Mucosa of stomach (tissue), 1 donor: ENCODE measurements at regions not wholly inside any gene's neighbourhood (a gene's known extent, or its start where the extent isn't known, plus 50 kb on each side); places are given as distances from the start of the nearest gene placed in this dataset.

Source experiments
- H3K27me3 ChIP-seq: one replicate; pipeline ENCODE4 v1.7.0; 2013; ENCODE audit warnings: mild to moderate bottlenecking, low read length; ENCODE audit not compliant: control insufficient read depth, insufficient read depth
- H3K36me3 ChIP-seq: one replicate; pipeline ENCODE4 v1.7.0; 2013; ENCODE audit warnings: low read length; ENCODE audit not compliant: control insufficient read depth, insufficient read depth
- H3K4me1 ChIP-seq: one replicate; pipeline ENCODE4 v1.7.0; 2013; ENCODE audit warnings: mild to moderate bottlenecking, low read length; ENCODE audit not compliant: control insufficient read depth, insufficient read depth
- H3K4me3 ChIP-seq: one replicate; pipeline ENCODE4 v1.7.0; 2013; ENCODE audit warnings: low read length
- H3K9ac ChIP-seq: one replicate; pipeline ENCODE4 v1.7.0; 2013; ENCODE audit warnings: mild to moderate bottlenecking, low read length, moderate library complexity
- H3K9me3 ChIP-seq: one replicate; pipeline ENCODE4 v1.7.0; 2013; ENCODE audit warnings: mild to moderate bottlenecking, low read length, moderate library complexity; ENCODE audit not compliant: control insufficient read depth
- donor health status: Pancreatic carcinoma.

GRCh38 chrX:68934421-68934820 is 105.6 kb downstream of the EFNB1 start:
- Histone ChIP-seq H3K27me3 (no peaks in the 10 kb centered on the region), H3K9ac (no peak overlapping the region), H3K9me3 (no peaks in the 10 kb centered on the region), H3K4me3 (no peak overlapping the region), H3K36me3 (no peaks in the 10 kb centered on the region), H3K4me1 (peaks cover 12% of the 10 kb centered on the region)

- Histone ChIP-seq H3K4me3 (no peak overlapping the region), H3K9ac (no peak overlapping the region), H3K9me3 (no peaks in the 10 kb centered on the region), H3K4me1 (peaks cover 12% of the 10 kb centered on the region), H3K27me3 (no peaks in the 10 kb centered on the region), H3K36me3 (no peaks in the 10 kb centered on the region)
Measured at GRCh38 chrX:68932611-68933010, 103.8 kb downstream of the EFNB1 start.

- Histone ChIP-seq H3K9me3 (no peaks in the 10 kb centered on the region), H3K4me1 (peaks cover 12% of the 10 kb centered on the region), H3K27me3 (no peaks in the 10 kb centered on the region), H3K36me3 (no peaks in the 10 kb centered on the region), H3K4me3 (no peak overlapping the region), H3K9ac (no peak overlapping the region)
Measured at GRCh38 chrX:68931345-68931744, 102.5 kb downstream of the EFNB1 start.

GRCh38 chrX:68930542-68931317 is 101.9 kb downstream of the EFNB1 start:
- no peak overlapping the region for H3K4me3 ChIP-seq
- H3K4me1 ChIP-seq, result peaks cover 12% of the 10 kb centered on the region
- no peak overlapping the region for H3K9ac ChIP-seq
- H3K27me3 ChIP-seq, result no peaks in the 10 kb centered on the region
- no peaks in the 10 kb centered on the region for H3K36me3 ChIP-seq
- H3K9me3 ChIP-seq, result no peaks in the 10 kb centered on the region

GRCh38 chrX:68929332-68930150 is 100.7 kb downstream of the EFNB1 start:
- H3K9ac ChIP-seq, result no peak overlapping the region
- H3K4me3 ChIP-seq, result no peak overlapping the region
- H3K36me3 ChIP-seq, result no peaks in the 10 kb centered on the region
- no peaks in the 10 kb centered on the region for H3K27me3 ChIP-seq
- no peaks in the 10 kb centered on the region for H3K9me3 ChIP-seq
- peaks cover 2% of the 10 kb centered on the region for H3K4me1 ChIP-seq

GRCh38 chrX:68928401-68928800 is 99.6 kb downstream of the EFNB1 start:
- Histone ChIP-seq H3K27me3 (no peaks in the 10 kb centered on the region), H3K9me3 (no peaks in the 10 kb centered on the region), H3K9ac (no peak overlapping the region), H3K4me1 (no peaks in the 10 kb centered on the region), H3K4me3 (no peak overlapping the region), H3K36me3 (no peaks in the 10 kb centered on the region)

GRCh38 chrX:68927178-68927577 is 98.4 kb downstream of the EFNB1 start:
- Histone ChIP-seq H3K4me1 (no peaks in the 10 kb centered on the region), H3K36me3 (no peaks in the 10 kb centered on the region), H3K9ac (no peak overlapping the region), H3K4me3 (no peak overlapping the region), H3K27me3 (no peaks in the 10 kb centered on the region), H3K9me3 (no peaks in the 10 kb centered on the region)

GRCh38 chrX:68923147-68923546 is 94.3 kb downstream of the EFNB1 start:
- no peaks in the 10 kb centered on the region for H3K36me3 ChIP-seq
- H3K9me3 ChIP-seq, result no peaks in the 10 kb centered on the region
- no peaks in the 10 kb centered on the region for H3K4me1 ChIP-seq

GRCh38 chrX:68922013-68922412 is 93.2 kb downstream of the EFNB1 start:
- Histone ChIP-seq H3K4me3 (no peak overlapping the region), H3K4me1 (no peaks in the 10 kb centered on the region), H3K27me3 (no peaks in the 10 kb centered on the region), H3K9ac (no peak overlapping the region), H3K36me3 (no peaks in the 10 kb centered on the region), H3K9me3 (no peaks in the 10 kb centered on the region)

More at GRCh38 chrX:68923147-68923546, 94.3 kb downstream of the EFNB1 start:
- H3K27me3 ChIP-seq, result no peaks in the 10 kb centered on the region
- no peak overlapping the region for H3K9ac ChIP-seq
- H3K4me3 ChIP-seq, result no peak overlapping the region

- H3K9ac ChIP-seq, result no peak overlapping the region
- H3K9me3 ChIP-seq, result no peaks in the 10 kb centered on the region
- no peaks in the 10 kb centered on the region for H3K27me3 ChIP-seq
- H3K4me3 ChIP-seq, result no peak overlapping the region
- no peaks in the 10 kb centered on the region for H3K36me3 ChIP-seq
- H3K4me1 ChIP-seq, result no peaks in the 10 kb centered on the region
Measured at GRCh38 chrX:68920561-68920960, 91.7 kb downstream of the EFNB1 start.

GRCh38 chrX:68919707-68920106 is 90.9 kb downstream of the EFNB1 start:
- Histone ChIP-seq H3K27me3 (no peaks in the 10 kb centered on the region), H3K4me3 (no peak overlapping the region)

GRCh38 chrX:68918202-68918601 is 89.4 kb downstream of the EFNB1 start:
- Histone ChIP-seq H3K9ac (no peak overlapping the region), H3K4me1 (no peaks in the 10 kb centered on the region), H3K27me3 (no peaks in the 10 kb centered on the region), H3K36me3 (no peaks in the 10 kb centered on the region), H3K4me3 (no peak overlapping the region), H3K9me3 (no peaks in the 10 kb centered on the region)

More at GRCh38 chrX:68919707-68920106, 90.9 kb downstream of the EFNB1 start:
- Histone ChIP-seq H3K4me1 (no peaks in the 10 kb centered on the region), H3K9ac (no peak overlapping the region), H3K9me3 (no peaks in the 10 kb centered on the region), H3K36me3 (no peaks in the 10 kb centered on the region)
